WERI-Rb-1 (cell line): ENCODE measurements at regions not wholly inside any gene's neighbourhood (a gene's known extent, or its start where the extent isn't known, plus 50 kb on each side); places are given as distances from the start of the nearest gene placed in this dataset.

ENCODE experiments used
- DNase-seq: peaks from one replicate; pipeline ENCODE4 v3.0.0-alpha.2; 2020
- H3K27ac ChIP-seq: fragments of 250-450 bp; sonication (Bioruptor Pico); 2 replicates; pipeline ENCODE4 v1.5.1; 2020; ENCODE audit warnings: mild to moderate bottlenecking, moderate library complexity
- H3K27me3 ChIP-seq: fragments of 250-450 bp; sonication (Bioruptor Pico); 2 replicates; pipeline ENCODE4 v1.5.1; 2021; ENCODE audit warnings: mild to moderate bottlenecking, low read depth, moderate library complexity; ENCODE audit not compliant: insufficient read depth, severe bottlenecking
- H3K36me3 ChIP-seq: fragments of 250-450 bp; sonication (Bioruptor Pico); 2 replicates; pipeline ENCODE4 v1.5.1; 2020; ENCODE audit warnings: mild to moderate bottlenecking, moderate library complexity
- H3K4me3 ChIP-seq: 2 replicates; pipeline ENCODE4 v1.5.1; 2011; ENCODE audit warnings: low read depth, mild to moderate bottlenecking, control low read depth, low read length
- H3K9me3 ChIP-seq: fragments of 250-450 bp; sonication (Bioruptor Pico); 2 replicates; pipeline ENCODE4 v1.5.1; 2021; ENCODE audit warnings: mild to moderate bottlenecking, moderate library complexity; ENCODE audit not compliant: severe bottlenecking
- CTCF ChIP-seq: IDR thresholded peaks from 2 replicates; pipeline ENCODE4 v1.5.1; 2011; ENCODE audit warnings: low read depth, mild to moderate bottlenecking, control low read depth, inconsistent platforms, low read length

GRCh38 chr19:28867978-28868377, 345.0 kb downstream of the UQCRFS1 start:
- DNase-seq = no peak
- Histone ChIP-seq H3K9me3 (no peaks in the 10 kb centered on the region), H3K36me3 (no peaks in the 10 kb centered on the region), H3K27me3 (peaks cover 82% of the 10 kb centered on the region), H3K4me3 (no peak overlapping the region), H3K27ac (no peak overlapping the region)
- TF ChIP-seq CTCF = no peak

- no peak for TF ChIP-seq CTCF
- Histone ChIP-seq H3K9me3 (no peaks in the 10 kb centered on the region), H3K27ac (no peak overlapping the region), H3K36me3 (no peaks in the 10 kb centered on the region), H3K27me3 (peaks cover 77% of the 10 kb centered on the region), H3K4me3 (no peak overlapping the region)
- no peak for DNase-seq
These were observed 348.3 kb downstream of the UQCRFS1 start for GRCh38 chr19:28864577-28865042.

GRCh38 chr19:28864024-28864503, 348.9 kb downstream of the UQCRFS1 start:
- no peak overlapping the region for H3K27ac ChIP-seq
- H3K9me3 ChIP-seq = no peaks in the 10 kb centered on the region
- no peak for TF ChIP-seq CTCF

GRCh38 chr19:28862238-28862637, 350.7 kb downstream of the UQCRFS1 start:
- no peak for TF ChIP-seq CTCF
- no peak for DNase-seq
- Histone ChIP-seq H3K36me3 (no peaks in the 10 kb centered on the region), H3K27me3 (peaks cover 68% of the 10 kb centered on the region), H3K27ac (no peak overlapping the region), H3K9me3 (no peaks in the 10 kb centered on the region), H3K4me3 (no peak overlapping the region)

More at GRCh38 chr19:28864024-28864503, 348.9 kb downstream of the UQCRFS1 start:
- Histone ChIP-seq H3K36me3 (no peaks in the 10 kb centered on the region), H3K27me3 (peaks cover 76% of the 10 kb centered on the region), H3K4me3 (no peak overlapping the region)
- no peak for DNase-seq

GRCh38 chr19:28859811-28860210, 353.1 kb downstream of the UQCRFS1 start:
- H3K27me3 ChIP-seq = peaks cover 67% of the 10 kb centered on the region
- DNase-seq = no peak
- no peak overlapping the region for H3K4me3 ChIP-seq
- no peak for TF ChIP-seq CTCF
- H3K36me3 ChIP-seq = no peaks in the 10 kb centered on the region
- no peak overlapping the region for H3K27ac ChIP-seq
- H3K9me3 ChIP-seq = no peaks in the 10 kb centered on the region

- H3K27ac ChIP-seq = no peak overlapping the region
- H3K27me3 ChIP-seq = peaks cover 58% of the 10 kb centered on the region
- H3K9me3 ChIP-seq = no peaks in the 10 kb centered on the region
- no peak for TF ChIP-seq CTCF
- DNase-seq = no peak
- H3K36me3 ChIP-seq = no peaks in the 10 kb centered on the region
- H3K4me3 ChIP-seq = no peak overlapping the region
These were observed 354.0 kb downstream of the UQCRFS1 start for GRCh38 chr19:28858933-28859332.
